Glomerular endothelial cell (primary cell): ENCODE measurements at regions not wholly inside any gene's neighbourhood (a gene's known extent, or its start where the extent isn't known, plus 50 kb on each side); places are given as distances from the start of the nearest gene placed in this dataset.
"Not testable (repeated sequence)": the region's sequence is repeated elsewhere in the genome, so short reads cannot be mapped to it uniquely, and the experiment has no call there.

ENCODE experiments used
- DNase-seq: peaks from one replicate; pipeline ENCODE4 v3.0.0-alpha.2; 2011; ENCODE audit warnings: low read depth, low spot score; ENCODE audit errors: extremely low read depth

- no peak for DNase-seq
Measured at GRCh38 chr6:56752009-56752408, 109.3 kb upstream of the DST start.

DNA sequence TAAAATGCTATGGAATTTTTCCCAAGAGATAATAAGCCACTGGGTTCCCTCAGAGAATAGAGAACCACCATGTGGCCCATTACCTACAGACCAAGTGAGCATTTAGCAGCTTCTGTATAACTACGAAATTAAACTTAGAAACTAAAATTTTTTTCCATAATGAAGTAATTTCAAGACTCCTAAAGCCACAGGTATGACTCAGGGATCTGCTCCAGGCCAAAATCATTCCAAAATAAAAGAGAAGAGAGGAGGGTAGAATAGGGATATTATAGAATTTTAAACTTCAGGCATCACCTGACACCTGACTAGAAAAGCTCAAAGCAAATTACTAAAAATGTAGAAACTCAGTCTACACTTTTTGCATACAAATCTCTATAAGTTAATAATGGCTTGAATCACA is 108.9 kb upstream of the DST start:
- DNase-seq: no peak

DNA sequence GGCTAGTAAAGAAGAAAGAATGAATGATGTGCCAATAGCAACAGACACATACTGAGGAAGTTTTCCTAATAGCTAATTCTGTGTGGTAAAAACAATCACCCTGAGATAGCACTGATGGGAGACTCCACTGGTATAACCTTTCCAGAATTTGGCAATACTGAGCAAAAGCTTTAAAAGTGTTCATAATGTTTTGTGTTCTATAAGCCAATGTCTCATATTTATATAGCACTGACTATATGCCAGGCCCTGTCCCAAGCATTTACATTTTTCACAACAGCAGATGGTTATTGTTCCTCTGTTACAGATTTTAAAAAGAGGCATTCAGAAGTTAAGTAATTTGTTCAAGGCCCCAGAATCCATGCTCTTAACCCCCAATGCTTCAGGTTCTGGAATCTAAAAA is 108.0 kb upstream of the DST start:
- DNase-seq: no peak

DNA sequence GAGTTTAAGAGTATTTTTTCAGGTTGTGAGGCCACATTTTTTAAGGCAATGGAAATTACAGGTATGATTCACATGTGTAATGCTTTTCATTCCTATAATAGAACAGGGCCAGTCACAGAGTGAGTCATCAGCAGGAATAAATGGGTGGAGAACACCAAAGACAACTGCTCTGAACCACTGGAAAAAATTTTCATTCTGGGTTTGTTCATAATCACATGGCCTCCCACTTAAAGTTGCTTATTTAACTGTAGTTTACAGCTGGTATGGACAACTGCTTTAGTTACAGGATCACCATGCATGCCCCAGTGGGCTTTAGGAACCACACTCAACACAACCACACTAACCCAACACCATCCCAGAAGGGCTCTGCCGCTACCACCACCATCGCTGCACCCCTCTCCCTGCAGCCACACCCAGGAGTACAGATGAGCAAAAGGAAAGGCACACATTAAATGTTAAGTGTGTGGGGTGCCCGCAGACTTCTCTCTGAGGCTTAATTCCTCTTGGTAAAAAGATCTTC is 107.0 kb upstream of the DST start:
- no peak for DNase-seq

GRCh38 chr6:56746767-56747504 is 104.2 kb upstream of the DST start:
- no peak for DNase-seq

DNA sequence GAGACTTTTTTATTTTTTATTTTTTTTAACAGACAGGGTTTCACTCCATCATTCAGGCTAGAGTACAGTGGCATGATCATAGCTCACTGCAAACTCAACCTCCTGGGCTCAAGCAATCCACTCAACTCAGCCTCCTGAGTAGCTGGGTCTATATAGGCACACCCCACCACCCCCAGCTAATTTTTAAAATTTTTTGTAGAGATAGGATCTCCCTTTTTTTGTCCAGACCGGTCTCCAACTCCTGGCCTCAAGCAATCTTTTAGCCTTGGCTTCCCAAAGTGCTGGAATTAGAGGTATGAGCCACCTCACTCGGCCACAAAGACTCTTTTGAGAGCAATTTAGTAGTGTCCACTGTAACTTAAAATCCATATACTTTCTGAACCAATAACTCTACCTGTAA is 103.3 kb upstream of the DST start:
- no peak for DNase-seq

DNA sequence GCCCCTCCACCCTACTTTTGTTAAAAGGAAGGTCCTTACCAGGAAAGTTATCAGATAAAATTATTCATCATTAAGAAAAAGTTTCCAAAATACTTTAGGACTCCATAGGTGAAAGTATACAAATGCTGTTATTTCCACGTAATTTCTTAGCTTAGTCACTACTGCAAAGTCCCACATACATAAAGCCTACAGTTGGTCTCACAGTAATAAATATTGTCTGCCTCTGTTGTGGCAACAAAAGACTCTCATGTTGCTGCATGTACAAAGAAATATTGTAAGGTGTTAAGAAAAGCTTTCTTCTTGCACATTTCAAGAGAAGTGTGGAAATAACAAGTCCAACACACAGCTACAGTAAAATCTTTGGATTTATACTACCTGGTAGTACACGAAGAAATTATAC is 102.4 kb upstream of the DST start:
- DNase-seq: no peak

DNA sequence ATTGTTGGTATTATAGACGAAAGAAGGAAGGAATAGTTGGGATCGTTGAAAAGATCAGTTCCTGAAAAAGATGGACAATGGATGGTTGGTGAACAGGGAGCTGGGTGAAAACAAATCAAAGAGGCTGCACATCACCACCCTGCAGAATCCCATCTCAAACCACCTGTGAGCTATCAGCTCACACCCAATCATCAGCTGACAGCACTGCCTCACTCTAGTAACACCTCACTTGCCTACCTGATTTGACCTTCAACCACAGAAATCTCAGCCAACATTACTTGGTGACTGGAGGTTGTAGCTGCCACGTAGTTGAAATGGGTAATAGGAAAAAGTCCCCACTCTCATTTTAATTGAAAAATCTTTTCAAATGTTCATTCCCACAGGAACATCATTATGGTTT is 101.8 kb upstream of the DST start:
- DNase-seq: no peak

DNA sequence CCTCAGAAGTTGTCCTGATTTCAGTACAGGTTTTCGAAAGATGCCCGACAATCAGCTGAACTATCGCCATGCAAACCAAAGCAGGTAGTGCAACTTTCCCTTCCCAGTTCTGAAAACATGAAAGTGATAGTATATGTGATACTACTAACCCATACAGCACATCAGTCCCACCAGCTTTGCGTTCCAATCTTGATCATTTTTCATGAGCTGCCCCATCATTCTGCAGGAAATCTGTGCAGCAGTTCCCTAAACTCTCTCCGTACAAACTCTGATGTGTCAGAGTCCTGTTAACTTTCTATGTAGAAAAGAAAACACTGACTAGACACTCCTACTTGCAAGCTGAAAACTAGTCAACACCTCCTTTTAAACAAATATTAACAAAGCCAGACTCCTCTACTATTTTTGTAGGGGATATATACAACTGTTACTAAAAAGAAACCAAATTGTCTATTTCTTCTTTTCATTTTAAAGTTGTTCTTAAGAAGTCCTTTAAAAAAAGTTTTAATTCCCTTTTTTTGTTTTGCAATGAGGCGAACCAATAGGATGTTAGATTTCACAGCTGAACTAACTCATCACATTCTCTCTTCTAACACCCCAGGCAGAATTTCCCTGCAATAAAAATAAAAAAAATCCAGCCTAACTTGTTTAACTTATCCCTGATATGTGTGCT is 99.6 kb upstream of the DST start:
- no peak for DNase-seq

- DNase-seq: no peak
Measured at GRCh38 chr6:56741472-56741871, 98.8 kb upstream of the DST start.

GRCh38 chr6:56739836-56740815 is 97.4 kb upstream of the DST start:
- DNase-seq: no peak

DNA sequence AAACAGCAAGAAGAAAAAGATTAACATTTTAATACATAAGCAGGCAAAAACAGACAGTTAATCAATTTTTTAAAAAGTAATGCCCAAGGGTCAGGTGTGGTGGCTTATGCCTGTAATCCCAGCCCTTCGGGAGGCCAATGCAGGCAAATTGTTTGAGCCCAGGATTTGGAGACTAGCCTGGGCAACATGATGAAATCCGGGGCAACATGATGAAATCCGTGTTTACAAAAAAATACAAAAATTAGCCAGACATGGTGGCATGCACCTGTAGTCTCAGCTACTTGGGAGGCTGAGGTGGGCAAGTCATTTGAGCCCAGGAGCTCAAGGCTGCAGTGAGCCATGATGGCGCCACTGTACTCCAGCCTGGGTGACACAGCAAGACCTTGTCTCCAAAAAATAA is 94.1 kb upstream of the DST start:
- DNase-seq: no peak

DNA sequence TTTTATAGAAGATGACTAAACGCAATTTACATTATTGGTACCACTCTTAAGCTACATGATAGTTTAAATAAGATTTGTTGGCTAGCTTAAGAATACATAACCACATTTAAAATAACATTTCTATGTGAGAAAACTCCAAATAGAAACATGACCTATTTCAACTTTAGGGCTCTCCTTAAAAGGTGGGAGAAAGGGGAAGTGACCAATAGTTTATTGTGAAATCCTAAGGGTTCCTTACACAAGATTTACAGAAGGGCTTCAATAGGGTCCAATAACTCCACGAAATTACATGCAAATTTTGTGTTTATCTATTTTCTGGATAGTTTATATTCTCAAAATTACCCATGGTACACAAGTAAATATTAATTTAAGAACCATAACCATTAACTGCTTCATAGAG is 91.6 kb upstream of the DST start:
- no peak for DNase-seq

DNA sequence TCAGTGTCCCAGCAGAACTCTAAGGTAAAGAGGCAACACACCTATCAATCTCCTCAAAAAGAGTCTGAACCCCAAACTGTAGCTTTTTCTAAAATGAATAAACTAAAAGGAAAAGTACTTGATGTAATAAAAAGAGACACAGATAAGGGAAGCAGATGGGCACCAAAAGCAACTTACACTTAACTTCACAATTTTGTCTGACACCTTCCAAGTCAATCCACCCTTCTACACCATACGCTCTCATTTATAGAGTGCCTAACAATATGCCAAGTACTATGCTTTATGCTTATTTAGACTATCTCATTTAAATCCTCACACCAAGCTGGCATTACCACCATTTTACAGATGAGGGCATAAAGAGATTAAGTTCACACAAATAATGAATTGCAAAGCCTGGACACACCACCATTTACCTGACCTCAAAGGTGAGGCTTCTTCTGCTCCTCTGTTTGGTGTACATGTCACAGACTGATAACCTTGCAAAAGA is 90.6 kb upstream of the DST start:
- DNase-seq: no peak

GRCh38 chr6:56732517-56732916 is 89.8 kb upstream of the DST start:
- no peak for DNase-seq

DNA sequence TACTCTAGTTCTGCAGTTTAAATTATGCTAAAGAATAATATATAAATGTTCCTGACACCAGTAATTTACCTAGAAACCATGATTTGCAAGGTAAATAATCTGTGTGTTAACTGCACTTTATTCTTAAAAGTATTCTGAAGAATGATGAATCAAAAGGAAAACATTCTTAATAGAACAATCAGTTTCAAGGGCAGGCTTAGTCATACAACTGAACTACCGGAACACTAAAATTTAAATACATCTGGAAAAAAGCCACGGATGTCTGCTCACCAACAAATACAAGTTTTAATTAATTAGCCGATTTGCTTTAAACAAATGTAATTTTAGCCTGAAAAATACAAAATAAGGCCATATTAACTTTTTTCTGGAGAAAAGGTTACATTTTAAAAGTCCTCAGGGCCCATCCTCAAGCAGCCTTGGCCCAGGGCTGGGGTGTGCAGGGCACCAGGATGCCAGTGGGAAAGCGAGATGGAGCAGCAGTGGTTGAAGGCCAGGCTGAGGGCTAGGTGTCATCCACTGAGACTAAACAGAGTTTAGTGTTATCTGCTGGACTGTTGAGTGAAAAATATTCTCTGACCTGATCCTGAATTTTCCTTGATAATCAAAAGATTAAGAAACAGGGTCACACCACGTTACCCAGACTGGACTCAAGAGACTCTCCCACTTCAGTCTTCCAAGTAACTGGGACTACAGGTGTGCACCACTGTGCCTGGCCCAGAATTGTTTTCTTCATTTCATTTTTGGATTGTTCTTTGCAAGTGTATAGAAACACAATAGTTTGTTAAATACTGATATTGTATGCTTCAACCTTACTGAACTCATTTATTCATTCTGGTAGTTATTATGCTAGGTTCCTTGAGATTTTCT is 88.2 kb upstream of the DST start:
- DNase-seq: no peak

- no peak for DNase-seq
Measured at GRCh38 chr6:56729719-56730118, 87.0 kb upstream of the DST start.

GRCh38 chr6:56729166-56729565 is 86.5 kb upstream of the DST start:
- DNase-seq: not testable (repeated sequence)

DNA sequence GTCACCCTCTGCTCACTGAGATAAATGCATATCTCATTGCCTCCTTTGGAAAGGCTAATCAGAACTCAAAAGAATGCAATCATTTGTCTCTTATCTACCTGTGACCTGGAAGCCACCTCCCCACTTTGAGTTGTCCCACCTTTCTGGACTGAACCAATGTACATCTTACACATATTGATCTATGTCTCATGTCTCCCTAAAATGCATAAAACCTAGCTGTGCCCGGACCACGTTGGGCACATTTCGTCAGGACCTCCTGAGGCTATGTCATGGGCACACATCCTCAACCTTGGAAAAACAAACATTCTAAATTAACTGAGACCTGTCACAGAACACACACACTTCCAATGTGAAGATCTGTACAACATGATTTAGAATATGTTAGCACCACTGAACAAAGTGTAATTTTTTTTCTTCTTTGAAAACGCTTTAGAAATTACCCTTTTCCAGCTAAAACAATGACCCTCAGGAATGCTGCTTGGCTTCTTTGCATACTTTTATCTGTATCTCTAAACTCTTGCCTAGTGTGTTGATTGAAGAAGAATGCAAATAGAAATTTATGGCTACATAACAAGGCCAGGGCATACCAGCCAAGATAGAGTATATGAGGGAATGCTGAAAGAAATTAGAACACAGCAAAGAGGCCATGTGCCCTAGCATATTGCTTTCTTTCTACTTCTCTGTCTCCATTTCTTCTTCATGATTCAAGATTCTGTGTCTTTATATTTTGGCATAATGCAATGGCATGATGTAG is 84.6 kb upstream of the DST start:
- DNase-seq: no peak
